ENCODE measurements at regions not wholly inside any gene's neighbourhood (a gene's known extent, or its start where the extent isn't known, plus 50 kb on each side); places are given as distances from the start of the nearest gene placed in this dataset.

- TF ChIP-seq CTCF (IDR thresholded peaks at IDR 0.05; ENCODE audit: poor library complexity), result no peak
- no peak for TF ChIP-seq EZH2phosphoT487 (IDR thresholded peaks at IDR 0.05; ENCODE audit: low read depth, severe bottlenecking, unreplicated experiment)
- no peak for TF ChIP-seq EZH2 (IDR thresholded peaks at IDR 0.05; ENCODE audit: borderline replicate concordance)
Measured at GRCh38 chr2:104787298-104788065, 66.4 kb upstream of the POU3F3 start.
